Fibroblast of lung (primary cell): ENCODE measurements at regions not wholly inside any gene's neighbourhood (a gene's known extent, or its start where the extent isn't known, plus 50 kb on each side); places are given as distances from the start of the nearest gene placed in this dataset.

Source experiments
- EZH2 ChIP-seq: IDR thresholded peaks from 2 replicates; pipeline ENCODE4 v1.5.1; 2012; ENCODE audit warnings: low read length, control low read depth, mild to moderate bottlenecking; ENCODE audit errors: missing control alignments
- TF ChIP-seq, protein P1 (sequence below), 2 donors: IDR thresholded peaks in 1 of 2; conservative IDR thresholded peaks in 1 of 2; 1 replicate in 1 of 2; 2 replicates in 1 of 2; pipeline ENCODE4 v1.5.1; 2011 to 2012; ENCODE audit warnings: low read length in 2 of 2, control low read depth in 1 of 2, inconsistent platforms in 1 of 2, low read depth in 1 of 2, mild to moderate bottlenecking in 1 of 2

DNA sequence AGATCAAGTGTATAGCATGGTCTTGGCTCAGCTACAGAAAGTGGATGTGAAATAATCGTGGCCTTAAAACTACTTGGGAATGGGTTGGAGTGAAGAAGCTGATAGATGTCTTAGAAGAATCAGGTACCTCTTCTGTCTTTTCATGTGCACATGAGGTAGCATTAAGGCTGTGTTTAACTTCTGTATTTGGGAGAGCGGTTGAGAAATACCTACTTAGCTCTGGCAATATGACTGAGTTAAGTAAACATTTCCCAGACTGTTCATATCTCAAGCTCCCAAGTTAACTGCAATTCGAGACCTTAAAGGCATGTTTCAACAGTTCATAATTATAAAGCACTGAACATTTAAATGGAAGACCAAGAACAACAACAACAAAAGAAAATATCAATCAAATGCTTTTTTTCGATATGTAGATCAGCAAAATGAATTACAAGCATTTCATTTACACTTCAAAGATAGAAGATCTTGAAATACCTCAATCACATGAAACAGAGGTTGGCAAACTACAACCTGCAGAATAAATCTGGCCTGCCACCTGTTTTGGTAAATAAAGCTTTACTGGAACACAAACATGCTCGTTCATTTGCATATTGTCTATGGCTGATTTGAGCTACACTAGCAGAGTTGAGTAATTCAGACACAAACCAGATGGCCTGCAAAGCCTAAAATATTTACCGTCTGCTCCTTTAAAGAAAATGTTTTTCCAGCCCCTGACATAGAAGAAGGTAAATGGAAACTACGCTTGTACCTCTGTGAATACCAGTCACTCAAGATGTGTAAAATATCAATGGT, 337.1 kb upstream of the GLI3 start:
- TF ChIP-seq EZH2: no peak
- TF ChIP-seq, protein P1, sequence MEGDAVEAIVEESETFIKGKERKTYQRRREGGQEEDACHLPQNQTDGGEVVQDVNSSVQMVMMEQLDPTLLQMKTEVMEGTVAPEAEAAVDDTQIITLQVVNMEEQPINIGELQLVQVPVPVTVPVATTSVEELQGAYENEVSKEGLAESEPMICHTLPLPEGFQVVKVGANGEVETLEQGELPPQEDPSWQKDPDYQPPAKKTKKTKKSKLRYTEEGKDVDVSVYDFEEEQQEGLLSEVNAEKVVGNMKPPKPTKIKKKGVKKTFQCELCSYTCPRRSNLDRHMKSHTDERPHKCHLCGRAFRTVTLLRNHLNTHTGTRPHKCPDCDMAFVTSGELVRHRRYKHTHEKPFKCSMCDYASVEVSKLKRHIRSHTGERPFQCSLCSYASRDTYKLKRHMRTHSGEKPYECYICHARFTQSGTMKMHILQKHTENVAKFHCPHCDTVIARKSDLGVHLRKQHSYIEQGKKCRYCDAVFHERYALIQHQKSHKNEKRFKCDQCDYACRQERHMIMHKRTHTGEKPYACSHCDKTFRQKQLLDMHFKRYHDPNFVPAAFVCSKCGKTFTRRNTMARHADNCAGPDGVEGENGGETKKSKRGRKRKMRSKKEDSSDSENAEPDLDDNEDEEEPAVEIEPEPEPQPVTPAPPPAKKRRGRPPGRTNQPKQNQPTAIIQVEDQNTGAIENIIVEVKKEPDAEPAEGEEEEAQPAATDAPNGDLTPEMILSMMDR (conservative IDR thresholded peaks at IDR 0.05 in 1 of 2, IDR thresholded peaks at IDR 0.05 in 1 of 2; ENCODE audit: low read depth in 1 of 2, low read length in 2 of 2): no peak
